H9 (cell line): ENCODE measurements at regions not wholly inside any gene's neighbourhood (a gene's known extent, or its start where the extent isn't known, plus 50 kb on each side); places are given as distances from the start of the nearest gene placed in this dataset.

Experiments used
- DNase-seq: peaks from one replicate; pipeline ENCODE4 v3.0.0-alpha.2; 2017
- H2AFZ ChIP-seq: one replicate; pipeline ENCODE4 v1.6.1; 2013; ENCODE audit warnings: mild to moderate bottlenecking, low read length, control low read depth, moderate library complexity
- H2AK5ac ChIP-seq: 2 replicates; pipeline ENCODE4 v1.6.1; 2013; ENCODE audit warnings: low read length, control low read depth, mixed read lengths; ENCODE audit not compliant: insufficient read length
- H2BK120ac ChIP-seq: one replicate; pipeline ENCODE4 v1.6.1; 2013; ENCODE audit warnings: low read depth, mild to moderate bottlenecking, low read length, control low read depth, inconsistent platforms; ENCODE audit not compliant: poor library complexity, severe bottlenecking
- H2BK12ac ChIP-seq: 2 replicates; pipeline ENCODE4 v1.6.1; 2013; ENCODE audit warnings: low read length, control low read depth, mixed read lengths, low read depth; ENCODE audit not compliant: insufficient read length
- H2BK15ac ChIP-seq: 2 replicates; pipeline ENCODE4 v1.6.1; 2013; ENCODE audit warnings: low read depth, low read length, control low read depth
- H2BK20ac ChIP-seq: one replicate; pipeline ENCODE4 v1.6.1; 2013; ENCODE audit warnings: low read depth, mild to moderate bottlenecking, low read length, control low read depth, inconsistent platforms; ENCODE audit not compliant: poor library complexity, severe bottlenecking
- H2BK5ac ChIP-seq: 2 replicates; pipeline ENCODE4 v1.6.1; 2013; ENCODE audit warnings: low read length, control low read depth, mixed read lengths; ENCODE audit not compliant: insufficient read length
- H3K14ac ChIP-seq: 2 replicates; pipeline ENCODE4 v1.6.1; 2013; ENCODE audit warnings: low read length, control low read depth; ENCODE audit not compliant: insufficient read depth
- H3K18ac ChIP-seq: 2 replicates; pipeline ENCODE4 v1.6.1; 2013; ENCODE audit warnings: low read depth, mild to moderate bottlenecking, mixed read lengths, low read length, control low read depth; ENCODE audit not compliant: insufficient read length
- H3K23ac ChIP-seq: 2 replicates; pipeline ENCODE4 v1.6.1; 2013; ENCODE audit warnings: low read length, control low read depth, mixed read lengths, low read depth; ENCODE audit not compliant: insufficient read length
- H3K23me2 ChIP-seq: 2 replicates; pipeline ENCODE4 v1.6.1; 2013; ENCODE audit warnings: low read depth, mild to moderate bottlenecking, mixed read lengths, low read length, control low read depth; ENCODE audit not compliant: insufficient read length, poor library complexity, severe bottlenecking
- H3K27ac ChIP-seq: 2 replicates; pipeline ENCODE4 v1.5.1; 2013; ENCODE audit warnings: low read length, control low read depth, mixed read lengths, low read depth; ENCODE audit not compliant: insufficient read length
- H3K27me3 ChIP-seq: 2 replicates; pipeline ENCODE4 v1.6.1; 2013; ENCODE audit warnings: low read length, control low read depth, inconsistent platforms; ENCODE audit not compliant: insufficient read depth
- H3K4ac ChIP-seq: 2 replicates; pipeline ENCODE4 v1.6.1; 2013; ENCODE audit warnings: low read depth, mild to moderate bottlenecking, control low read depth, inconsistent platforms, low read length, moderate library complexity
- H3K4me1 ChIP-seq: 2 replicates; pipeline ENCODE4 v1.6.1; 2013; ENCODE audit warnings: low read length, control low read depth, inconsistent platforms; ENCODE audit not compliant: insufficient read depth
- H3K4me2 ChIP-seq: 2 replicates; pipeline ENCODE4 v1.6.1; 2013; ENCODE audit warnings: low read length, control low read depth, mixed read lengths; ENCODE audit not compliant: insufficient read length, insufficient read depth
- H3K56ac ChIP-seq: 2 replicates; pipeline ENCODE4 v1.6.1; 2013; ENCODE audit warnings: low read depth, mild to moderate bottlenecking, mixed read lengths, low read length, control low read depth; ENCODE audit not compliant: insufficient read length
- H3K79me1 ChIP-seq: 2 replicates; pipeline ENCODE4 v1.6.1; 2013; ENCODE audit warnings: low read depth, mild to moderate bottlenecking, moderate library complexity, low read length, control low read depth, inconsistent platforms; ENCODE audit not compliant: insufficient read depth, poor library complexity, severe bottlenecking
- H3K79me2 ChIP-seq: 2 replicates; pipeline ENCODE4 v1.6.1; 2013; ENCODE audit warnings: low read length, control low read depth, inconsistent platforms; ENCODE audit not compliant: insufficient read depth
- H3K9ac ChIP-seq: 2 replicates; pipeline ENCODE4 v1.6.1; 2013; ENCODE audit warnings: low read length, control low read depth, mixed read lengths; ENCODE audit not compliant: insufficient read length; ENCODE audit errors: extremely low read depth
- H3K9me3 ChIP-seq: one replicate; pipeline ENCODE4 v1.6.1; 2013; ENCODE audit warnings: low read depth, low read length, inconsistent platforms; ENCODE audit not compliant: control insufficient read depth
- H3T11ph ChIP-seq: one replicate; pipeline ENCODE4 v1.6.1; 2013; ENCODE audit warnings: mild to moderate bottlenecking, low read length, control low read depth, inconsistent platforms
- H4K20me1 ChIP-seq: one replicate; pipeline ENCODE4 v1.6.1; 2013; ENCODE audit not compliant: control insufficient read depth, insufficient read length, insufficient read depth
- H4K5ac ChIP-seq: 2 replicates; pipeline ENCODE4 v1.6.1; 2013; ENCODE audit warnings: low read depth, mild to moderate bottlenecking, mixed read lengths, low read length, control low read depth; ENCODE audit not compliant: insufficient read length
- H4K8ac ChIP-seq: replicated peaks from 2 replicates; pipeline ENCODE4 v1.6.1; 2013; ENCODE audit warnings: low read length, control low read depth, mixed read lengths, low read depth; ENCODE audit not compliant: insufficient read length
- H4K91ac ChIP-seq: 2 replicates; pipeline ENCODE4 v1.6.1; 2013; ENCODE audit warnings: low read depth, mild to moderate bottlenecking, moderate library complexity, mixed read lengths, low read length, control low read depth; ENCODE audit not compliant: insufficient read length
- H3K27ac Mint-ChIP-seq, 3 experiments: 2 replicates in 2 of 3; 3 replicates in 1 of 3; pipeline ENCODE4 v1.8.0; 2020 to 2021; ENCODE audit warnings: mixed read lengths in 3 of 3, mild to moderate bottlenecking in 1 of 3, moderate library complexity in 1 of 3
- H3K27me3 Mint-ChIP-seq: 2 replicates; pipeline ENCODE4 v1.8.0; 2021; ENCODE audit warnings: low read depth, mild to moderate bottlenecking, moderate library complexity, mixed read lengths
- H3K36me3 Mint-ChIP-seq, 3 experiments: 2 replicates in 2 of 3; 3 replicates in 1 of 3; pipeline ENCODE4 v1.8.0; 2020 to 2021; ENCODE audit warnings: low read depth in 3 of 3, mixed read lengths in 3 of 3; ENCODE audit not compliant: insufficient read depth in 1 of 3
- H3K4me1 Mint-ChIP-seq, 2 experiments: 2 replicates each; pipeline ENCODE4 v1.8.0; 2020; ENCODE audit warnings: mixed read lengths in 2 of 2
- H3K4me3 Mint-ChIP-seq, 2 experiments: 2 replicates in 1 of 2; 3 replicates in 1 of 2; pipeline ENCODE4 v1.8.0; 2020 to 2021; ENCODE audit warnings: mild to moderate bottlenecking in 2 of 2, mixed read lengths in 2 of 2, moderate library complexity in 1 of 2
- H3K9me3 Mint-ChIP-seq, 2 experiments: 2 replicates in 1 of 2; 3 replicates in 1 of 2; pipeline ENCODE4 v1.8.0; 2020; ENCODE audit warnings: mild to moderate bottlenecking in 2 of 2, mixed read lengths in 2 of 2, moderate library complexity in 1 of 2
- CTCF ChIP-seq: fragments of 200-600 bp; sonication (generic); conservative IDR thresholded peaks from 3 replicates; pipeline ENCODE4 v1.8.0; 2021; ENCODE audit warnings: antibody characterized with exemption, mild to moderate bottlenecking
- WGBS: extraction: QIAGEN DNeasy Blood & Tissue Kit; methylation state at CpG from one replicate; pipeline ENCODE4 v1.1.7; 2013; ENCODE audit warnings: missing lambda C conversion rate, low lambda C conversion rate, mixed read lengths; ENCODE audit not compliant: insufficient read length; ENCODE audit errors: extremely low coverage; 5-methylcytosine and 5-hydroxymethylcytosine counted together

- Histone ChIP-seq H3K4me2 (no peak overlapping the region), H3K56ac (no peak overlapping the region), H2BK20ac (no peak overlapping the region), H2BK15ac (no peak overlapping the region), H3K23me2 (no peaks in the 10 kb centered on the region), H4K91ac (no peak overlapping the region), H3K18ac (no peak overlapping the region), H4K8ac (no peak overlapping the region), H3K27ac (no peak overlapping the region), H4K5ac (no peak overlapping the region), H3K23ac (no peak overlapping the region), H4K20me1 (no peaks in the 10 kb centered on the region), H2AFZ (no peak overlapping the region), H3K79me2 (no peaks in the 10 kb centered on the region), H3T11ph (no peak overlapping the region), H3K9ac (no peak overlapping the region), H2BK120ac (no peak overlapping the region), H2AK5ac (no peak overlapping the region), H3K4ac (no peak overlapping the region), H3K14ac (no peak overlapping the region), H3K9me3 (no peaks in the 10 kb centered on the region), H2BK5ac (no peak overlapping the region), H3K79me1 (no peaks in the 10 kb centered on the region), H3K27me3 (no peaks in the 10 kb centered on the region), H2BK12ac (no peak overlapping the region), H3K4me1 (no peaks in the 10 kb centered on the region)
- no peak for TF ChIP-seq CTCF
- Mint-ChIP-seq H3K36me3 (no peaks in the 10 kb centered on the region), H3K4me3 (no peak overlapping the region), H3K27me3 (peaks cover 33% of the 10 kb centered on the region), H3K27ac (no peak overlapping the region), H3K4me1 (no peaks in the 10 kb centered on the region), H3K9me3 (no peaks in the 10 kb centered on the region)
- no CpG with 5 or more reads among the region's 4 CpGs for WGBS
- DNase-seq: no peak
Observed at GRCh38 chr2:176544557-176544956, 275.3 kb downstream of the MTX2 start.
